HG03432 (cell line): ENCODE measurements at regions not wholly inside any gene's neighbourhood (a gene's known extent, or its start where the extent isn't known, plus 50 kb on each side); places are given as distances from the start of the nearest gene placed in this dataset.
"Not testable (repeated sequence)": the region's sequence is repeated elsewhere in the genome, so short reads cannot be mapped to it uniquely, and the experiment has no call there.

ENCODE experiments used
- ATAC-seq: cut with Tn5 transposase; IDR thresholded peaks from one replicate; pipeline ENCODE4 v1.9.1; 2021; ENCODE audit warnings: mild to moderate bottlenecking, moderate library complexity; ENCODE audit not compliant: unreplicated experiment

DNA sequence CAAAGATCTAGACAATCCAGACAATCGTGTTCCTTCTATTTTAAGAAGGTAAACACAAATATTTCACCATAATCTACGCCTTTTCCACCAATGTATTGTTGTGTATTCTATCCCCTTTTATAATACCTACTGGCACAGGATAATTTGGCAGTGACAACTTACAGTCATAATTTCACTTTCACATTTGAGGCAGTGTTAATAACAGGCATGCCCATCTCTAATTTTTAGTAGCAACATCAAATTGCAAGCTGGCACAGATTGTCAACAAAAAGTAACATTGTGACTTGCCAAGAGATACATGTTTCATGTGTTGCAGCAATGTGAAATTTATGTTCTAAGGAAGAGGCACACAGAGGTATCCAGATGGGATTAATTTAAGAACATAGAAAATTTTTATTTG, 912.5 kb upstream of the PABPC4L start:
- no peak for ATAC-seq

DNA sequence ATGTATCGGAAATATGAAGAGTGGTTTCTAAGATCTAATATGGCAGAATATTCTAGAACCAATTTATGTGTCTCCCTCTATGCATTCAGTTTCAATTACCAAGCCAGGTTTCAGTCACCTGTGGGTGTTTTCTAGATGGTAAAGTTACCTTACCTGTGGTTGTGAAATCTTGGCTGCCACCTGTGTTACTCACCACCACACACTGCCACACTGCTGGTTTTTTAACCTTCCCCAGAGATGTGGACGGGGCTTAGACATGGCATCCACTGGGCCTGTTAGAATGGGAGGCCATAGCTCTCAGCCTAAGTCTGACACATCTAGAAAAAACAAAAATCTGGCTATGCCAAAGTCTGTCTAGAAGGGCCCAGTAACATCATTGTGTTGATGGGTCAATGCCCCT, 896.5 kb upstream of the PABPC4L start:
- no peak for ATAC-seq

- no peak for ATAC-seq
Measured at GRCh38 chr4:135073389-135073788, 871.8 kb upstream of the PABPC4L start.

DNA sequence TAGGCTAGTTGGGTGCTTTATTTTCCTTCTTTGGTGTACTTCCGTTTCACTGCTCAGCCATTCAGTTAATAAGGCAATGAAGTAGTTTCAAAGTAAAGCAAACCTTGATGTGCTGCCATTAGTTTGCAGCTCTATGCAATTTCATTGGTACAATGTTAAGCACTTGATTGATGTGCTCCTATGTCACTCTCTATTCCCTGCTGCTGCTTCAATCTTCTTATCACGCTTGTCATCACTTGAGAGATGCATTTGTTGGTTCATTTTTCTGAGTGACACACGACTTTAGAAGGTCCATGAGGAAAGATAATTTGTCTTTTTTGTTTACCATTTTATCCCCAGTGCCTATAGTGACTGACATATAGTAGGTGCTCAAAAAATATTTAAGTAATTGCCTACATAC, 871.0 kb upstream of the PABPC4L start:
- no peak for ATAC-seq

GRCh38 chr4:135065366-135065765, 863.8 kb upstream of the PABPC4L start:
- no peak for ATAC-seq

- ATAC-seq: no peak
Measured at GRCh38 chr4:135050086-135050717, 848.6 kb upstream of the PABPC4L start.

DNA sequence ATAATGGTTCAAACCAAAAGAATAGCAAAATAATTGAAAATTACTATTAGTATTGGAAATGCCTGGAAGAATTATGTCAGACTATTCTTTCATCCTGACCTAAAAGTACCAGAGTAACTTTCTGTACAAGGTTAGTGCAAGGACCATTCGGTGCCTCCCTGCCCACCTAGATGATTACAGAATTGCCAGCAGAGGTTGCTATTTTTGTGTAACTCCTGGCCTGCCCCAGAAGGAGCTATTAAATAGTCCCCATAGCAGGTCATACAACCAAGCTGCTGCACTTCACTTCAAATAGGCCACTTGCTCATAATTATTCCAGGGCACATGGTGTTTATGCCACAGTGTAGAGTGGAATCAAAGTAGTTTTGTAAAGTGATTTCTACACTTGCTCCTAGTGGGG, 831.1 kb upstream of the PABPC4L start:
- no peak for ATAC-seq

DNA sequence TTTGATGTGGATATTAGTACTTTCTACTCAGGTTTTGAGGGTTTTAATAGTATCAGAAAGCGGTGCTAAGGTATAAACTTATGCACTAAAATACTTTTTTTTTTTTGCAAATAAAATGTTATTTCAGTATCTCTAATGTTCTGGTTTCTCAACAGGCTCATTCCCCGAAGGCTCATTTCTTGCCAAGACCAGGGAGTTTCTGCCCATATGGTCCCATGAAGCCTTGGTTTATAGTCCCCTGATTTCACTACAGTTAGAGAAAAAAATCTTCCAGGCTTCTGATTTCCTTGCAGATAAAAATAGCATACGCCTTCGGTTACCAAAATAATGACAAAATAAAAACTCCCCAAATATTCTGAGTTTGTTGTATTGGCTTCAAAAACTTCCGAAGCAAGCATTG, 814.2 kb upstream of the PABPC4L start:
- ATAC-seq: no peak

GRCh38 chr4:135007400-135007799, 805.8 kb upstream of the PABPC4L start:
- no peak for ATAC-seq

DNA sequence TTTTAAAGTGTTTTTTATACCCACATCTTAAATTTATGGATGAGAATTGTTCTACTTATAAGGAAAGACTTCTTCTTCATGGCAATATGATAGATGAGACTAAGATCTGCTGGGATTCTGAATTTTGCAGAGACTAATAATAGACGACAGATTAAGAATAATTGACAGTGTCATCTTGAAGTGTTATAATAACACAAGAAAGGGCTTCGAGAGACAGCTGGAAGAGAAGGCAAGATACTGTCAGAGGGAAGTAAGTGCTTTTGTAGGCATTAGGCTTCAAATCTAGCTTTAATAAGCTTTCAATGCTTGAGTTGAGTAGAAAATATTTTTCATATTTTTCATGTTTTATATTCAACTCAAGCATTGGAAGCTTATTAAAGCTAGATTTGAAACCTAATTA, 797.6 kb upstream of the PABPC4L start:
- ATAC-seq: no peak

DNA sequence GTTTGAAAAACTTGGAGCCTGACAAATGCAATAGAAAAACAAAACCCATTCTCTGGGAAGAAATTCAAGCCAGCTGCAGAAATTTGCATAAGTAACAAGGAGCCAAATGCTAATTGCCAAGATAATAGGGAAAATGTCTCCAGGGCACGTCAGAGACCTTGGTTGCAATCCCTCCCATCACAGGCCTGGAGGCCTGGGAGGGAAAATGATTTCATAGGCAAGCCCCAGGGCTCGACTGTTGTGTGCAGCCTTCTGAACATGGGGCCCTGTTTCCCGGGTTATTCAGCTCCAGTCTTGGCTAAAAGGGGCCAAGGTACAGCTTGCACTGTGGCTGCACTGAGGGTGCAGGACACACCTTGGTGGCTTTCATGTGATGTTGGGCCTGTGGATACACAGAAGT, 760.4 kb upstream of the PABPC4L start:
- ATAC-seq: no peak

DNA sequence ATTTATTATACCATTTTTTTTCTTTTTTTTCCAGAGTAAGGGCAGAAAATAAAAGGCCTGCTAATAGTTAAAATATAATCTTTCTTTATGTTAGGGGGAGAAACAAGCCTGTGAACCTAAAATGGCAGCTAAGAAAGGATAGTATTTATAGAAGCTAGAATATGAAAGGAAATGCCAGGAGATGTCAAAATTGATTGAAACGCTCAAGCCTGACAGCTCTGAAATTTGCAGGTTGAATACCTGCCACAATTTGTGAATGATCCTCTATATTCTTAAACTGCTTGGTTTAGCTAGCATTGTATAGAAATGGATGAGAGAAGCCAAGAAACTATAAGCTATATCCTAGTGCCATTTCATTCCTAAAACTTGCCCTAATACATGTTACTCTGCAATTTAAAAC, 757.3 kb upstream of the PABPC4L start:
- no peak for ATAC-seq

- no peak for ATAC-seq
Measured at GRCh38 chr4:134955059-134955458, 753.5 kb upstream of the PABPC4L start.

- no peak for ATAC-seq
Measured at GRCh38 chr4:134952775-134953174, 751.2 kb upstream of the PABPC4L start.

- ATAC-seq: no peak
Measured at GRCh38 chr4:134952305-134952704, 750.7 kb upstream of the PABPC4L start.

- no peak for ATAC-seq
Measured at GRCh38 chr4:134948110-134948642, 746.6 kb upstream of the PABPC4L start.

- no peak for ATAC-seq
Measured at GRCh38 chr4:134944115-134944514, 742.5 kb upstream of the PABPC4L start.

DNA sequence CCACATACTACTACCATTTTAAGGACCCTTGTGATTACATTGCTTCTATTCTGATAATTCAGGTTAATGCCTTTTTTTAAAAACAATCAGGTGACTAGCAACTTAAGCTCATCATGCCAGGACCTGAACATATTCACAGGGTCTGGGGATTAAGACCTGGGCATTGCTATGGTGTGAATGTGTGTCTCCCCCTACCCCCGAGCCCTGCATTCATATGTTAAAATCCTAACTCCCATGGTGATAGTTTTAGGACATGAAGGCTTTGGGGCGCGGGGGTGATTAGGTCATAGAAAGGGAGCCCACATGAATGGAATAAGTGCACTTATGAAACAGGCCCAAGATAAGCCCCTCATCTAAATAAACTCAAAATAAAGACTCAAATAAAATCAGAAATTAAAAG, 734.4 kb upstream of the PABPC4L start:
- ATAC-seq: no peak

DNA sequence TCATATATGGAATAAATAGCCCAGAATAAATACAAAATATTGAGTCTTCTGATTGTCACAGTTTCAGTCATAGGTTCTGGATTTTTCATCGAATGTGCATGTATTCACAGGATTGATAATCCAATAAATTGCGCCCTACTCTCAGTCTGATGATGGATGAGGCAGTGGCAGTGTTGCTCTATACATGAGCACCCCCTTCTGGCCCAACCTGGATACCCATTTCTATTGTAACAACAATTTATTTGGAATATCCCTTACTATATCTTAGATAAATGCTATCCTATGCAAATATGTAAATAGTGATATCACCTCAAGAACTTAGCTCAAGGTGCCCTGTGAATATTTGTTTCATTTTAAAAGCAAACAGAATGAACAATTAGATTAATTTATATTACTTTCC, 733.7 kb upstream of the PABPC4L start:
- ATAC-seq: no peak

- ATAC-seq: no peak
Measured at GRCh38 chr4:134934036-134934808, 732.6 kb upstream of the PABPC4L start.

- no peak for ATAC-seq
Measured at GRCh38 chr4:134915355-134915754, 713.8 kb upstream of the PABPC4L start.

DNA sequence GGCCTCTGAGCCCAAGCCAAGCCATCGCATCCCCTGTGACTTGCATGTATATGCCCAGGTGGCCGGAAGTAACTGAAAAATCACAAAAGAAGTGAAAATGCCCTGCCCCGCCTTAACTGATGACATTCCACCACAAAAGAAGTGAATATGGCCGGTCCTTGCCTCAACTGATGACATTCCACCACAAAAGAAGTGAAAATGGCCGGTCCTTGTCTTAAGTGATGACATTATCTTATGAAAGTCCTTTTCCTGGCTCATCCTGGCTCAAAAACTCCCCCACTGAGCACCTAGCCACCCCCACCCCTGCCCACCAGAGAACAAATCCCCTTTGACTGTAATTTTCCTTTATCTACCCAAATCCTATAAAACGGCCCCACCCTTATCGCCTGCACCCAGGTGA, 712.7 kb upstream of the PABPC4L start:
- ATAC-seq: not testable (repeated sequence)
